ENCODE measurements at regions not wholly inside any gene's neighbourhood (a gene's known extent, or its start where the extent isn't known, plus 50 kb on each side); places are given as distances from the start of the nearest gene placed in this dataset.

DNA sequence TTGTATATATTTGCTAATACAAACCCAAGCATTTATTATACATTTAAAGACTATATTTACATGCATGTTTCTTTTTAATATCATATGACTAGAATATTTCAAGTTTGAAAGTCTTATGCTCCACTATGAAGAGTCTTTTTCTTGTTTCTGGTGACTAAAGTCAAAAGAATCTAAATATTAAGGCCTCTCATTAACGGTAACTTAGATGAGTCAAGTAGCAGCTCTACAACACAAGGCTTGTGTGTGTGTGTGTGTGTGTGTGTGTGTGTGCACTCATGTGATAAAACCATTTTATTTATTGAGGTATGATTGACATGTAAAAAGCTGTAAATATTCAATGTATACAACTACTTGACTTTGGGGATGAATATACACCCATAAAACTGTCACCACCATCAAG lies 275.6 kb downstream of the TFAP2B start:
- intact Hi-C loops (cut with DNase I; ENCODE audit: low total_unique reads), result no loop called here
- H3K27ac ChIP-seq, result no peak overlapping the region
- H3K36me3 ChIP-seq, result no peaks in the 10 kb centered on the region
- no peak for DNase-seq
- H3K4me3 ChIP-seq, result no peak overlapping the region
- TF ChIP-seq POLR2AphosphoS5 (IDR thresholded peaks at IDR 0.05) (no peak), EP300 (IDR thresholded peaks at IDR 0.05) (no peak), POLR2A (IDR thresholded peaks at IDR 0.05) (no peak)
- TF ChIP-seq, protein P1, sequence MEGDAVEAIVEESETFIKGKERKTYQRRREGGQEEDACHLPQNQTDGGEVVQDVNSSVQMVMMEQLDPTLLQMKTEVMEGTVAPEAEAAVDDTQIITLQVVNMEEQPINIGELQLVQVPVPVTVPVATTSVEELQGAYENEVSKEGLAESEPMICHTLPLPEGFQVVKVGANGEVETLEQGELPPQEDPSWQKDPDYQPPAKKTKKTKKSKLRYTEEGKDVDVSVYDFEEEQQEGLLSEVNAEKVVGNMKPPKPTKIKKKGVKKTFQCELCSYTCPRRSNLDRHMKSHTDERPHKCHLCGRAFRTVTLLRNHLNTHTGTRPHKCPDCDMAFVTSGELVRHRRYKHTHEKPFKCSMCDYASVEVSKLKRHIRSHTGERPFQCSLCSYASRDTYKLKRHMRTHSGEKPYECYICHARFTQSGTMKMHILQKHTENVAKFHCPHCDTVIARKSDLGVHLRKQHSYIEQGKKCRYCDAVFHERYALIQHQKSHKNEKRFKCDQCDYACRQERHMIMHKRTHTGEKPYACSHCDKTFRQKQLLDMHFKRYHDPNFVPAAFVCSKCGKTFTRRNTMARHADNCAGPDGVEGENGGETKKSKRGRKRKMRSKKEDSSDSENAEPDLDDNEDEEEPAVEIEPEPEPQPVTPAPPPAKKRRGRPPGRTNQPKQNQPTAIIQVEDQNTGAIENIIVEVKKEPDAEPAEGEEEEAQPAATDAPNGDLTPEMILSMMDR (IDR thresholded peaks at IDR 0.05), result no peak
- WGBS, 5 donors, result 39 to 69% (median 51%) methylated on average over 1 of the region's 1 CpG
- H3K4me1 ChIP-seq, result no peaks in the 10 kb centered on the region
- no peaks in the 10 kb centered on the region for H3K27me3 ChIP-seq
- H3K9me3 ChIP-seq, result peaks cover 0 to 28% (median 8%) of the 10 kb centered on the region in 4 donors

DNA sequence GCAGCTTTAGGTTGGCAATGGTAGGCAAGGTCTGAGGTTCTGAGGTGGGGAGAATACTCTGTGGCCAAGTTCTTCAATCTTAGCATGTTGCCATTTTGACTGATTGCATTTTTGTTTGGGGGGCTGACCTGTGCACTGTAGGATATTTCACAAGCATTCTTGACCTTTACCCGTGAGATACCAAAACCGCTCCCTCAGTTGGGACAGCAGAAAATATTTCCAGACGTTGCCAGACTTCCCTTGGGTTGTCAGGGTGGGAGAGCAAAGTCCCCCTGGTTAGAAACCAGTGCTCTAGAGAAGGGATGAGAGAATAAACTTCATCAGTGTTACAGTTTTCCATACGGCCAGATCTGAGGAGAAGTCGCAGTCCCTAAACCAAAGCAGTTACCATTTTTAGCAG lies 279.6 kb downstream of the TFAP2B start:
- H3K27ac ChIP-seq, result no peak overlapping the region
- H3K9me3 ChIP-seq, result peaks cover 0 to 5% (median 0%) of the 10 kb centered on the region in 4 donors
- H3K4me3 ChIP-seq, result no peak overlapping the region
- H3K4me1 ChIP-seq, result no peaks in the 10 kb centered on the region
- H3K36me3 ChIP-seq, result no peaks in the 10 kb centered on the region
- TF ChIP-seq POLR2AphosphoS5 (IDR thresholded peaks at IDR 0.05), result no peak
- TF ChIP-seq, protein P1 (IDR thresholded peaks at IDR 0.05), result no peak
- WGBS, 5 donors, result 60 to 76% (median 73%) methylated on average over 5 of the region's 5 CpGs
- intact Hi-C loops (cut with DNase I; ENCODE audit: low total_unique reads), result no loop called here
- H3K27me3 ChIP-seq, result no peaks in the 10 kb centered on the region
- no peak for DNase-seq

GRCh38 chr6:51098791-51099190 lies 280.1 kb downstream of the TFAP2B start:
- no peak for TF ChIP-seq POLR2AphosphoS5 (IDR thresholded peaks at IDR 0.05)
- TF ChIP-seq, protein P1 (IDR thresholded peaks at IDR 0.05), result no peak
- TF ChIP-seq POLR2A (IDR thresholded peaks at IDR 0.05), result no peak
- no peak for TF ChIP-seq EP300 (IDR thresholded peaks at IDR 0.05)
- intact Hi-C loops (cut with DNase I; ENCODE audit: low total_unique reads), result no loop called here
- Histone ChIP-seq H3K9me3 (peaks cover 0 to 5% (median 0%) of the 10 kb centered on the region in 4 donors), H3K4me3 (no peak overlapping the region), H3K4me1 (no peaks in the 10 kb centered on the region), H3K27me3 (no peaks in the 10 kb centered on the region), H3K36me3 (no peaks in the 10 kb centered on the region), H3K27ac (no peak overlapping the region)
- no peak for DNase-seq

- Histone ChIP-seq H3K4me1 (no peaks in the 10 kb centered on the region), H3K27ac (no peak overlapping the region), H3K4me3 (no peak overlapping the region), H3K27me3 (no peaks in the 10 kb centered on the region), H3K9me3 (peaks cover 0 to 5% (median 0%) of the 10 kb centered on the region in 4 donors), H3K36me3 (no peaks in the 10 kb centered on the region)
- intact Hi-C loops (cut with DNase I; ENCODE audit: low total_unique reads), result no loop called here
- TF ChIP-seq, protein P1 (IDR thresholded peaks at IDR 0.05), result no peak
- TF ChIP-seq POLR2AphosphoS5 (IDR thresholded peaks at IDR 0.05) (no peak), POLR2A (IDR thresholded peaks at IDR 0.05) (no peak), EP300 (IDR thresholded peaks at IDR 0.05) (no peak)
- no peak for DNase-seq
- 89 to 93% (median 91%) methylated on average over 2 of the region's 2 CpGs for WGBS, 5 donors
These were observed 280.5 kb downstream of the TFAP2B start for GRCh38 chr6:51099201-51099600.

All from stomach (tissue), 8 donors.